ENCODE measurements at regions not wholly inside any gene's neighbourhood (a gene's known extent, or its start where the extent isn't known, plus 50 kb on each side); places are given as distances from the start of the nearest gene placed in this dataset.

DNA sequence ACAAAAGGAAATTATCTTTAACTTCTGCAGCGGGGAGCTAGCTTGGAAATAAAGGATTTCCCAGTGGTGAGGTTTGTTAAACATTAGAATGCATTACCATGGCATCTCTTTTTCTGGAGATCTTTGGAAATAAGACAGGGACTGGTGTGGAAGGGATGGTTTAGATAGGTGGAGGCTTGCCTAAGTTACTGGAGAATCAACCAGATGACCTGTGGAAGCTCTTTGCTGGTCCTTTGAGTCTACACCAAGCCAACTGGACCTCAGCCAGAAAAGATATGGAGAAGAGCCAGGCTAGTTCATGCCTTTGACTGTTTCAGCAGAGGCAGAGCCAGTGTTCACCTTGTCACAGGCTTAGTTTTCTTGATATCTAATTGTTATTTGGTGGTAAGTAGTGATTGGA lies 134.7 kb downstream of the KCNRG start:
- TF ChIP-seq EZH2 (IDR thresholded peaks at IDR 0.05; ENCODE audit: insufficient read depth, poor library complexity, severe bottlenecking) = no peak
- TF ChIP-seq EZH2phosphoT487 (IDR thresholded peaks at IDR 0.05; ENCODE audit: insufficient read depth, low read depth) = no peak
- DNase-seq = no peak
- Histone ChIP-seq H3K9ac (no peak overlapping the region), H3K4me2 (ENCODE audit: unreplicated experiment) (no peak overlapping the region), H3K4me1 (ENCODE audit: insufficient read depth) (peaks cover 14% of the 10 kb centered on the region; the same call in 1 of the 2 replicates), H3K27me3 (replicated peaks; ENCODE audit: insufficient read depth) (no peaks in the 10 kb centered on the region), H4K20me1 (ENCODE audit: insufficient read depth) (no peaks in the 10 kb centered on the region), H3K79me2 (ENCODE audit: insufficient read depth) (no peaks in the 10 kb centered on the region), H3K9me3 (ENCODE audit: low read depth) (no peaks in the 10 kb centered on the region), H3K27ac (no peak overlapping the region), H3K9me2 (ENCODE audit: insufficient read depth) (no peaks in the 10 kb centered on the region), H3K4me3 (no peak overlapping the region), H3K36me3 (ENCODE audit: low read depth) (no peaks in the 10 kb centered on the region), H3F3A (ENCODE audit: insufficient read depth) (0 out of 2 replicates have a peak, but pooled peaks cover 2% of the 10 kb centered on the region), H2AFZ (no peak overlapping the region)
- 93 to 100% methylated on average over 1 of the region's 1 CpG for WGBS, 2 experiments (ENCODE audit: low coverage in 1 of 2, low lambda C conversion rate in 2 of 2, missing lambda C conversion rate in 2 of 2)
- in situ Hi-C loops (cut with MboI) = no loop called here

GRCh38 chr13:50152224-50152623 lies 137.0 kb downstream of the KCNRG start:
- no peaks in the 10 kb centered on the region for H3K27me3 ChIP-seq (replicated peaks; ENCODE audit: insufficient read depth)
- in situ Hi-C loops (cut with MboI) = no loop called here
- H2AFZ ChIP-seq = peak overlapping the region; percentile 64
- peak overlapping the region; percentile 46 for H3K4me3 ChIP-seq
- no peak overlapping the region for H3K27ac ChIP-seq
- no peak for DNase-seq
- peak overlapping the region; percentile 67 for H3K4me2 ChIP-seq (ENCODE audit: unreplicated experiment)
- TF ChIP-seq EZH2 (IDR thresholded peaks at IDR 0.05; ENCODE audit: insufficient read depth, poor library complexity, severe bottlenecking) (no peak), EZH2phosphoT487 (IDR thresholded peaks at IDR 0.05; ENCODE audit: insufficient read depth, low read depth) (no peak)
- H3K36me3 ChIP-seq (ENCODE audit: low read depth) = no peaks in the 10 kb centered on the region
- H3K4me1 ChIP-seq (ENCODE audit: insufficient read depth) = peaks cover 21% of the 10 kb centered on the region
- peak overlapping the region; percentile 32 for H3K9ac ChIP-seq
- H3K9me3 ChIP-seq (ENCODE audit: low read depth) = no peaks in the 10 kb centered on the region
- H4K20me1 ChIP-seq (ENCODE audit: insufficient read depth) = no peaks in the 10 kb centered on the region
- 55 to 56% methylated on average over 3 of the region's 3 CpGs for WGBS, 2 experiments (ENCODE audit: low coverage in 1 of 2, low lambda C conversion rate in 2 of 2, missing lambda C conversion rate in 2 of 2)
- H3K79me2 ChIP-seq (ENCODE audit: insufficient read depth) = no peaks in the 10 kb centered on the region
- H3F3A ChIP-seq (ENCODE audit: insufficient read depth) = peaks cover 9% of the 10 kb centered on the region
- no peaks in the 10 kb centered on the region for H3K9me2 ChIP-seq (ENCODE audit: insufficient read depth)

GRCh38 chr13:50152655-50153309 lies 137.5 kb downstream of the KCNRG start:
- H3K79me2 ChIP-seq (ENCODE audit: insufficient read depth) = no peaks in the 10 kb centered on the region
- in situ Hi-C loops (cut with MboI) = no loop called here
- no peak overlapping the region for H3K27ac ChIP-seq
- no peaks in the 10 kb centered on the region for H3K36me3 ChIP-seq (ENCODE audit: low read depth)
- TF ChIP-seq EZH2 (IDR thresholded peaks at IDR 0.05; ENCODE audit: insufficient read depth, poor library complexity, severe bottlenecking) = no peak
- TF ChIP-seq EZH2phosphoT487 (IDR thresholded peaks at IDR 0.05; ENCODE audit: insufficient read depth, low read depth) = no peak
- peak overlapping the region; percentile 46; the same call in 1 of the 2 replicates for H3K4me3 ChIP-seq
- H2AFZ ChIP-seq = peak overlapping the region; percentile 64
- H3K4me1 ChIP-seq (ENCODE audit: insufficient read depth) = peaks cover 21% of the 10 kb centered on the region
- H3F3A ChIP-seq (ENCODE audit: insufficient read depth) = peaks cover 9% of the 10 kb centered on the region
- peak overlapping the region; percentile 67 for H3K4me2 ChIP-seq (ENCODE audit: unreplicated experiment)
- no peak overlapping the region for H3K9ac ChIP-seq
- H4K20me1 ChIP-seq (ENCODE audit: insufficient read depth) = no peaks in the 10 kb centered on the region
- H3K9me3 ChIP-seq (ENCODE audit: low read depth) = no peaks in the 10 kb centered on the region
- DNase-seq = no peak
- H3K27me3 ChIP-seq (replicated peaks; ENCODE audit: insufficient read depth) = no peaks in the 10 kb centered on the region
- 76% methylated on average over 7 of the region's 7 CpGs for WGBS, 2 experiments (ENCODE audit: low coverage in 1 of 2, low lambda C conversion rate in 2 of 2, missing lambda C conversion rate in 2 of 2)
- no peaks in the 10 kb centered on the region for H3K9me2 ChIP-seq (ENCODE audit: insufficient read depth)

GRCh38 chr13:50153401-50153800 lies 138.2 kb downstream of the KCNRG start:
- Histone ChIP-seq H3K4me3 (no peak overlapping the region), H3K9ac (no peak overlapping the region), H4K20me1 (ENCODE audit: insufficient read depth) (no peaks in the 10 kb centered on the region), H3K27ac (no peak overlapping the region), H3K36me3 (ENCODE audit: low read depth) (no peaks in the 10 kb centered on the region), H3K9me2 (ENCODE audit: insufficient read depth) (no peaks in the 10 kb centered on the region), H3K9me3 (ENCODE audit: low read depth) (no peaks in the 10 kb centered on the region), H3F3A (ENCODE audit: insufficient read depth) (peaks cover 9% of the 10 kb centered on the region), H3K4me1 (ENCODE audit: insufficient read depth) (peaks cover 21% of the 10 kb centered on the region), H2AFZ (no peak overlapping the region), H3K79me2 (ENCODE audit: insufficient read depth) (no peaks in the 10 kb centered on the region), H3K27me3 (replicated peaks; ENCODE audit: insufficient read depth) (no peaks in the 10 kb centered on the region), H3K4me2 (ENCODE audit: unreplicated experiment) (no peak overlapping the region)
- in situ Hi-C loops (cut with MboI) = no loop called here
- TF ChIP-seq EZH2 (IDR thresholded peaks at IDR 0.05; ENCODE audit: insufficient read depth, poor library complexity, severe bottlenecking) = no peak
- no peak for TF ChIP-seq EZH2phosphoT487 (IDR thresholded peaks at IDR 0.05; ENCODE audit: insufficient read depth, low read depth)
- no peak for DNase-seq
- 79 to 80% methylated on average over 2 of the region's 2 CpGs for WGBS, 2 experiments (ENCODE audit: low coverage in 1 of 2, low lambda C conversion rate in 2 of 2, missing lambda C conversion rate in 2 of 2)

Measured in GM23248 (cell line).